GM21576 (cell line): ENCODE measurements at regions not wholly inside any gene's neighbourhood (a gene's known extent, or its start where the extent isn't known, plus 50 kb on each side); places are given as distances from the start of the nearest gene placed in this dataset.

Experiments
- ATAC-seq: cut with Tn5 transposase; IDR thresholded peaks from one replicate; pipeline ENCODE4 v1.9.1; 2021; ENCODE audit warnings: mild to moderate bottlenecking, moderate library complexity; ENCODE audit not compliant: unreplicated experiment

- peak; percentile 94 for ATAC-seq
These were observed 262.3 kb downstream of the POU4F1 start for GRCh38 chr13:78341032-78341431.

- ATAC-seq, result no peak
These were observed 263.4 kb downstream of the POU4F1 start for GRCh38 chr13:78339927-78340326.

GRCh38 chr13:78334059-78334458, 269.3 kb downstream of the POU4F1 start:
- no peak for ATAC-seq

GRCh38 chr13:78326633-78327032, 276.7 kb downstream of the POU4F1 start:
- no peak for ATAC-seq

GRCh38 chr13:78325585-78325984, 277.8 kb downstream of the POU4F1 start:
- no peak for ATAC-seq

GRCh38 chr13:78323848-78324247, 279.5 kb downstream of the POU4F1 start:
- no peak for ATAC-seq

- ATAC-seq, result no peak
These were observed 280.3 kb downstream of the POU4F1 start for GRCh38 chr13:78323040-78323439.

- ATAC-seq, result no peak
These were observed 284.2 kb downstream of the POU4F1 start for GRCh38 chr13:78319101-78319627.

- ATAC-seq, result no peak
These were observed 286.3 kb downstream of the POU4F1 start for GRCh38 chr13:78317030-78317429.

GRCh38 chr13:78309497-78310180, 293.7 kb downstream of the POU4F1 start:
- ATAC-seq, result no peak

- no peak for ATAC-seq
These were observed 296.7 kb downstream of the POU4F1 start for GRCh38 chr13:78306519-78307206.

- ATAC-seq, result no peak
These were observed 298.2 kb downstream of the POU4F1 start for GRCh38 chr13:78305171-78305570.

- peak; percentile 80 for ATAC-seq
These were observed 303.3 kb downstream of the POU4F1 start for GRCh38 chr13:78299832-78300623.

GRCh38 chr13:78298657-78299056, 304.7 kb downstream of the POU4F1 start:
- no peak for ATAC-seq

- ATAC-seq, result no peak
These were observed 316.6 kb downstream of the POU4F1 start for GRCh38 chr13:78286748-78287147.

GRCh38 chr13:78265098-78265497, 338.3 kb downstream of the POU4F1 start:
- ATAC-seq, result no peak

- no peak for ATAC-seq
These were observed 339.7 kb upstream of the EDNRB start for GRCh38 chr13:78258304-78258703.

GRCh38 chr13:78256484-78256883, 337.9 kb upstream of the EDNRB start:
- no peak for ATAC-seq

- no peak for ATAC-seq
These were observed 335.5 kb upstream of the EDNRB start for GRCh38 chr13:78254113-78254512.

- ATAC-seq, result no peak
These were observed 328.7 kb upstream of the EDNRB start for GRCh38 chr13:78247362-78247761.

GRCh38 chr13:78241278-78241919, 322.8 kb upstream of the EDNRB start:
- ATAC-seq, result peak; percentile 65
